ENCODE measurements at regions not wholly inside any gene's neighbourhood (a gene's known extent, or its start where the extent isn't known, plus 50 kb on each side); places are given as distances from the start of the nearest gene placed in this dataset.

DNA sequence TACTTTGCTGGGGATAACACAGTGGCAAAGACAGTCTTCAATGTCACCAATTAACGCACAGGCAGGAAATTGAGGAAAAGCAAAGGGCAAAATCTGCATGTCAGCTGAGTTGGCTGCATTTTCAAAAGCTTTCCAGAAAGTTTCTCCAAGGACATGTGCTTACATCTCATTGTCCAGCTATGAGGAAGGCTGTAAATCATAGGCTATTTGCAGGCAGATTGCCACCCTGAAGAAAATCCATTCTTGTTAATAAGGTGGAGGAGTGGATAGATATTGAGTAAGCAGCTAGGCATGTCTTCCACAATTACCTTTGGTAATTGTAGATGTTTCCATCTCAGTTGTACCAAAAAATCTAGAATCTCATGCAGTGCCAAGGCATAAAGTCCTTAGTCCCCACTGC lies 278.0 kb upstream of the NUDT12 start:
- TF ChIP-seq, protein P1, sequence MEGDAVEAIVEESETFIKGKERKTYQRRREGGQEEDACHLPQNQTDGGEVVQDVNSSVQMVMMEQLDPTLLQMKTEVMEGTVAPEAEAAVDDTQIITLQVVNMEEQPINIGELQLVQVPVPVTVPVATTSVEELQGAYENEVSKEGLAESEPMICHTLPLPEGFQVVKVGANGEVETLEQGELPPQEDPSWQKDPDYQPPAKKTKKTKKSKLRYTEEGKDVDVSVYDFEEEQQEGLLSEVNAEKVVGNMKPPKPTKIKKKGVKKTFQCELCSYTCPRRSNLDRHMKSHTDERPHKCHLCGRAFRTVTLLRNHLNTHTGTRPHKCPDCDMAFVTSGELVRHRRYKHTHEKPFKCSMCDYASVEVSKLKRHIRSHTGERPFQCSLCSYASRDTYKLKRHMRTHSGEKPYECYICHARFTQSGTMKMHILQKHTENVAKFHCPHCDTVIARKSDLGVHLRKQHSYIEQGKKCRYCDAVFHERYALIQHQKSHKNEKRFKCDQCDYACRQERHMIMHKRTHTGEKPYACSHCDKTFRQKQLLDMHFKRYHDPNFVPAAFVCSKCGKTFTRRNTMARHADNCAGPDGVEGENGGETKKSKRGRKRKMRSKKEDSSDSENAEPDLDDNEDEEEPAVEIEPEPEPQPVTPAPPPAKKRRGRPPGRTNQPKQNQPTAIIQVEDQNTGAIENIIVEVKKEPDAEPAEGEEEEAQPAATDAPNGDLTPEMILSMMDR (IDR thresholded peaks at IDR 0.05; ENCODE audit: insufficient read depth, low read depth, low read length) = no peak
- TF ChIP-seq EZH2 (IDR thresholded peaks at IDR 0.05; ENCODE audit: insufficient read depth, low read length) = no peak

Measured in astrocyte (in vitro differentiated cells and primary cell).